ENCODE measurements at regions not wholly inside any gene's neighbourhood (a gene's known extent, or its start where the extent isn't known, plus 50 kb on each side); places are given as distances from the start of the nearest gene placed in this dataset.

DNA sequence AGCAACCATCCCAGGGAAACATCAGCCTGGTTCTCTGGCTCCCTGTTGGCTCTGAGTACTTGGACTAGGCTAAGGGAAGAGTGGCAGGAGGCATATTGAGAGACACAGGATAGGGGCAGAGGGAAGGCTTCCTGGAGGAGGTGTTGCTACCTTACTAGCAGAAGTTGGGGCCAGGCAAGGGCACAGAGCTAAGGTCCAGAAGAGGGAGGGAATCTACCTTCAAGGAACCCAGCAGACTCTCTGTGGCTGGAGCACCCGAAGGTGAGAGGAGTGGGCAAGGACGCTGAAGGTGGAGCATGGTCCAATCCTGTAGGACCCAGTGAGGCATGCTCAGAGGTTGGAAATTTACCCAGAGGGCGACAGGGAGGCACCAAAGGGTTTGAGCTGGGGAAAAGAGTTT lies 191.9 kb downstream of the TFAP2C start:
- TF ChIP-seq CTCF (conservative IDR thresholded peaks at IDR 0.05; ENCODE audit: low read depth, low read length) (no peak), EZH2 (IDR thresholded peaks at IDR 0.05; ENCODE audit: low read length, unreplicated experiment) (no peak), EZH2phosphoT487 (IDR thresholded peaks at IDR 0.05; ENCODE audit: borderline replicate concordance, low read length) (no peak)

All from PC-3 (cell line).